B cell (primary cell): ENCODE measurements at regions not wholly inside any gene's neighbourhood (a gene's known extent, or its start where the extent isn't known, plus 50 kb on each side); places are given as distances from the start of the nearest gene placed in this dataset.

Experiments used
- EZH2 ChIP-seq: IDR thresholded peaks from 2 replicates; pipeline ENCODE4 v1.6.1; 2012; ENCODE audit warnings: borderline replicate concordance, low read depth, mild to moderate bottlenecking, moderate library complexity, low read length; ENCODE audit not compliant: insufficient read depth, poor library complexity, severe bottlenecking
- TF ChIP-seq, protein P1 (sequence below): fragments of 200-600 bp; IDR thresholded peaks from one replicate; pipeline ENCODE4 v1.8.0; 2022; ENCODE audit warnings: antibody characterized with exemption, mild to moderate bottlenecking

GRCh38 chr4:71120831-71121524, 127.5 kb downstream of the DCK start:
- TF ChIP-seq, protein P1, sequence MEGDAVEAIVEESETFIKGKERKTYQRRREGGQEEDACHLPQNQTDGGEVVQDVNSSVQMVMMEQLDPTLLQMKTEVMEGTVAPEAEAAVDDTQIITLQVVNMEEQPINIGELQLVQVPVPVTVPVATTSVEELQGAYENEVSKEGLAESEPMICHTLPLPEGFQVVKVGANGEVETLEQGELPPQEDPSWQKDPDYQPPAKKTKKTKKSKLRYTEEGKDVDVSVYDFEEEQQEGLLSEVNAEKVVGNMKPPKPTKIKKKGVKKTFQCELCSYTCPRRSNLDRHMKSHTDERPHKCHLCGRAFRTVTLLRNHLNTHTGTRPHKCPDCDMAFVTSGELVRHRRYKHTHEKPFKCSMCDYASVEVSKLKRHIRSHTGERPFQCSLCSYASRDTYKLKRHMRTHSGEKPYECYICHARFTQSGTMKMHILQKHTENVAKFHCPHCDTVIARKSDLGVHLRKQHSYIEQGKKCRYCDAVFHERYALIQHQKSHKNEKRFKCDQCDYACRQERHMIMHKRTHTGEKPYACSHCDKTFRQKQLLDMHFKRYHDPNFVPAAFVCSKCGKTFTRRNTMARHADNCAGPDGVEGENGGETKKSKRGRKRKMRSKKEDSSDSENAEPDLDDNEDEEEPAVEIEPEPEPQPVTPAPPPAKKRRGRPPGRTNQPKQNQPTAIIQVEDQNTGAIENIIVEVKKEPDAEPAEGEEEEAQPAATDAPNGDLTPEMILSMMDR, result no peak
- TF ChIP-seq EZH2, result no peak
